H54 (cell line): ENCODE measurements at regions not wholly inside any gene's neighbourhood (a gene's known extent, or its start where the extent isn't known, plus 50 kb on each side); places are given as distances from the start of the nearest gene placed in this dataset.

ENCODE experiments used
- DNase-seq: peaks from one replicate; pipeline ENCODE4 v3.0.0; 2011; ENCODE audit warnings: low spot score, mixed read lengths; ENCODE audit not compliant: insufficient read length
- FAIRE-seq: peaks from 3 replicates; lab custom pipeline; 2011; peaks lifted over from hg19 to GRCh38; lab: Jason Lieb, UNC
- POLR2A ChIP-seq: IDR thresholded peaks from 2 replicates; pipeline ENCODE4 v1.6.1; 2011; ENCODE audit warnings: low read depth, mild to moderate bottlenecking, low read length

DNA sequence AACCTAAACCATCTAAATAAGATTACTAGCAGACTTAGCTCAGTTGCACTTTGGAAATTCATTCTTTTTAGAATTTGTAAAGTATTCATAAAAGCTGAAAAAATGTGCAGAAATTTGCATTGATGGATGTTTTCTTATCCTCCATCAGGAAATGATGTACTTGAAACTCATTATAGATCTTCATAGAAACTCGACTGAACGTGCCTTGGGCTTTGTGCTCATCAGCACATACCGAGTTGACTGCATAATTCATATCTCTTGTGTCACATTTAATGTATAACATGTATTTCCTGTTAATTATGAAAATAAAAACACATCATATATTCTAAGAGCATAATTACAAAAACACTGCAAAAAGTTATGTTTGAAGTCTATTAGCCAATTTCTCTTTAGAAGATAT, 290.9 kb upstream of the NR5A2 start:
- TF ChIP-seq POLR2A = no peak
- FAIRE-seq (no peak), DNase-seq (no peak)

DNA sequence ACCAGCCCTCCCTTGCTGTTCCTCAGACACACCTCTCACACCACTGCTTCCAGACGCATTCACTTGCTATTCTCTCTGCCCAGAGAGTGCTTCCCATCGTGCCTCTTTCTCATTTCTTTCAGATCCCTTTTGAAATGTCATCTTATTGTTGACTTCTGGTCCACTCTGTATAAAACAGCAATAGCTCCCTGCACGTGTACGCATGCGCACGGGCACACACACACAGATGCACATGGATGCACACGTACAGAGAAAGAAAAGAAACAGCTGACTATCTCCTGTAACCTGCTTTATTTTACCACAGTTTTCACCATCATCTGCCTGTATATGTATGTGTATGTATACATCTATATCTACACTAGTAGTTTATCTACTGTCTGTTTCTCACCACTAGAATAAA, 285.9 kb upstream of the NR5A2 start:
- no peak for FAIRE-seq

DNA sequence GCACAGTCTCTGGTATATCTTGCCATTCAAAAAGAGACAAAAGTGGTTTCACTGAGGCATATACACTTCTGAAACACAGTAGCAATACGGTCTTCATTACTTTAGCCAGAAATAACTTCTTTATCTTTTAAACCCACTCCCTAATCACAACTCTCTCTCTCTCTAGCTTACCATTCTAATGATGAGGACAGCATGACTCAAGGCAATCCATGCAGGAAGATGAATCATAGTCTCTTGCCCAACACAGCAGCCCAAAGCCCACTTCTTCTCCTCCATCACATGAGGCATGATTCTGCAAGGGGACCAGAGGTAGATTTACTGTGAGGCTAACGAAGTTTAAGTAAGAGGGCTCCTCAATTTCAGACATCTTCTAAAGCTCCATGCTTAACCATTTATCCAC, 285.0 kb upstream of the NR5A2 start:
- DNase-seq = peak; percentile 42
- FAIRE-seq = peak; percentile 92
- no peak for TF ChIP-seq POLR2A

More for the DNA sequence above, 285.9 kb upstream of the NR5A2 start:
- TF ChIP-seq POLR2A = no peak
- no peak for DNase-seq

DNA sequence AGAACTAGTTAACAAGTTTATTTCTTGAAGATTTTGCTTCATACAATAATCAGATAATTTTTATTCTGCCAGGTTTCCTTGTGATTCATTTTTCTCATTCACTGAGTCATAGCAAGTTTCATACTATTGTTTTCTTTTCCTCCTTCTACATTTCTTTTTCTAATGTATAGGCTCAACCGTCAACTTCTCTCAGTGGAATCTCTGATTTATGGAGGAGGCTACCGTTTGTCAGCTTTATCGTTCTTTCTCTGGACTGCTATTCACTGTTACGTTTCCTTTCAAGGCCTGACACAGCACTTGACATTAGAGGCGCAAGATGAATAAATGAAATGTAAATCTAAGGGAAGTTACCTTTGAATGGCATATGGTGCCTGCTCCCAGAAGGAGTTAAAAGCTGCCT, 284.3 kb upstream of the NR5A2 start:
- TF ChIP-seq POLR2A = no peak
- FAIRE-seq = no peak

DNA sequence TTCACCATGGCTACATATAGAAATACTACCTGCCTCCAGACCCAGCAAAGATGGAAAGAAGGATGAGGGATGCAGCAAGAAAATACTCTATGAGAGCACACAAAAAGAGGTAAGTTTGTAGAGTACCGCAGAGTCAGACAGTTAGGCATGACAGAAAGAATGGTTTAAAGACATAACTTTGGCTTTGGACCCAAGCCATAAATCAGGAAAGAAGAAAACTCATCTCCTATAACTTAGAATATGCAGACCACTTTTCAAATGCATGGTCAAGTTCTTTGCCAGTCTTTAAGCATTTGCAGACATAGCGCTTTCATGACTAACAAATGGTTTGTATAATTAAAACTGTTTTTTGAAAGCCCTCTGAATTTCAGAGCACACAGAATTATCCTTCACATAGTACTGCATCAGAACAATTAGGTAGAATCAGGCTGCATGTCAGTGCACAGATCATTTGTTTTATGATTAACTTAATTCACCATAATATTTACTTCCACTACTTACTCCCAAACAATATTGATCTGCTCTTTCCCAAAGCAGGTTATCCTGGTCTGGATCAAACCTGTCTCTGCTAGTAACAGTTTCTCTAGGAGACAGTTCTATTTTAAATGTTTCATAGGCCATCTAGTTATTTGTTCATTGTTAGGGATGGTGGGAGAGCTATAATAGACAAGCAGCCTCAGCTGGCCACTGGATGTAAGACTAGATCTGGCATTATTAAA, 280.7 kb upstream of the NR5A2 start:
- no peak for TF ChIP-seq POLR2A
- no peak for FAIRE-seq
- DNase-seq = no peak

More for the DNA sequence above, 284.3 kb upstream of the NR5A2 start:
- no peak for DNase-seq

DNA sequence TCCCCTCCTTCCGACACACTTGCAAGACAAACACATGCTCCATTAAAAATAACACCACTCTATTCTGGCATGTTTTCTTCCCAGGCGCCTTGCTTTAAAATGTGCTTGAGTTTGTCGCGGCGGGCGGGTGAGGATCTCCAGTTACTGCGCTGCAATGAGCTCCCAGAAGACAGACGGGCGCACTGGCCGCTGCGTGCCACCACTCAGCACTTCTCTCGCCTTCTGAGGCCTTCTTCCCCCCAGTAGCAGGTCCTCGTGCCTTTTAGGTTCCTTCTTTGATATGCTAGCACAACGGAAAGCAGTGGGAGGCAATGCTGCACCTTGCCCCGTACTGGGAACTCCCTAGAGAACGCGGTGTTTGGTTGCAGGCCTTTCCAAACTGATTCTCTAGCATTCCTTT, 279.5 kb upstream of the NR5A2 start:
- TF ChIP-seq POLR2A = no peak
- DNase-seq (no peak), FAIRE-seq (no peak)

DNA sequence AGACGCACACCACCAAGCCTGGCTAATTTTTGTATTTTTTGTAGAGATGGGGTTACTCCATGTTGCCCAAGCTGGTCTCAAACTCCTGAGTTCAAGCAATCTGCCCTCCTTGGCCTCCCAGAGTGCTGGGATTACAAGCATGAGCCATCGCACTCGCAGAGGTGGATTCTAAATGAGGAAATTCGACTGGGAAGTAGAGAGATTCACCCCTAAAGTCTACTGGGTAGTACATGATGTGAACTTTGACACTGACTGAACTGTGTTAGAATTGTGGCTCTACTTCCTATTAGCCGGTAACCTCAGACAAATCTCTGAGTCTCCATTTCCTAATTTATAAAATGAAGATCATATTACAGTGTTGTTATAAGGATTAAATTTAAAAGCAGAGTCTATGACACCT, 276.0 kb upstream of the NR5A2 start:
- DNase-seq (no peak), FAIRE-seq (no peak)
- TF ChIP-seq POLR2A = no peak

DNA sequence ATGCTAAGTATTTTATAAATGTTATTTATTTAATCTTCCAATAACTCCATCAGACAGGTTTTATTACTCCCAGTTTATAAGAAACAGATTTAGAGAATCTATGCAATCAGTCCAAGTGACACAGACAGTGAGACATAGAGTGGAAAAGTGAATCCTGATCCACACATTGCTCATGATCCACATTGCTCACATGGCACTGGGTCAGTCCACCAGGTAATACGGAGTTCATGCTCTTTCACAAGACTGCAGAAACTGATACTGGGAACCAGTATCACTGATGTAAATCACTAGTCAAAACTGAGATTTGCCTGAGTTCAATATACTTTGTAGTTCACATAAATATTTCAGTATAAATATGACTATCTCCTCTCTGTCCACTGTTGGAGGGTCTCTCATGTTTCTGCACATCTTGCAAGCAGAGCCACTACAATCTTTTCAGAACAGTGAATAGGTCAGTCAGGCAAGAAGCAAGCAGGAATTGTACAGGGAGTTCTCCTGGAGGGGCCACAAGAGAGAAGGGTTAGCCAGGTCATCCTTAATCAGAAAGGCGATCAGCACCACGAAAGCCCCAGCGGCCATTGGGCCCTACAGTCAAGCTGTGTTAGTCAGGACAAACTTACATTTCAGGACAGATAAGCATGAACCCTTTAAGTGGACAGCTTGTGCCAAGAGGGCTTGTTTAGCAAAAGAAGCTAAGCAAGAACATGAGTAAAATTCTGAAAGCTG, 275.4 kb upstream of the NR5A2 start:
- no peak for TF ChIP-seq POLR2A
- no peak for DNase-seq
- no peak for FAIRE-seq

DNA sequence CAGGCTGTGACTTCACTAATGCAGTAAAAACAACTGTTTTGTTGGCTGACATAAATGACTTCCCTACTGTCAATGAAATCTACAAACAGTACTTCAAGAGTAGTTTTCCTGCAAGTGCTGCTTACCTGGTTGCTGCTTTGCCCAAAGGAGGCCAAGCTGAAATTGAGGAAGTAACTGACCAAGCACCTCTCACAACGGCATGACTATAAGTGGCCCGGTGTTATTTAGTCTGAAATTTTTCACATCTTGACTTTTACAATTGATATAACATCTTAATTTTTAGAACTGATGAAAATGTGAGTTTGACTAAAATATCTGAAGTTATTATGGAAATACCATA, 274.9 kb upstream of the NR5A2 start:
- DNase-seq (no peak), FAIRE-seq (no peak)
- TF ChIP-seq POLR2A = no peak

DNA sequence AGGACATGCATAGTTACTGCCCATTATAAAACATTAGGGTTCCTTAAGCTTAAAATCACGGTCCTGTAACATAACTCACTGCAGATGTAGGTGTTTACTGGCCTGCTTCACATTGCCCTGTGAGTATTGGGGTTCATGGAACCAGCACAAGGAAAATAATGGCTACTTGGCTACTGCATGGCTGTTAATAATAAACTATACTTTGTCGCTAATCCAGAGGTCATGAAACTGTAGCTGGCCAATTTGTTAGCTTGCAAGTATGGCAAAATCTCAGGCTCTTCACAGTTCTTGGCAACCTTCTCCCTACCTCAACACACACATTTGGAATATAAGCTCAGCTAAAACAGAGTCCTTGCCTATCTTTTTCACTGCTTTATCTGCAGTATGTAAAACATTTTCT, 274.0 kb upstream of the NR5A2 start:
- TF ChIP-seq POLR2A = no peak
- no peak for FAIRE-seq

DNA sequence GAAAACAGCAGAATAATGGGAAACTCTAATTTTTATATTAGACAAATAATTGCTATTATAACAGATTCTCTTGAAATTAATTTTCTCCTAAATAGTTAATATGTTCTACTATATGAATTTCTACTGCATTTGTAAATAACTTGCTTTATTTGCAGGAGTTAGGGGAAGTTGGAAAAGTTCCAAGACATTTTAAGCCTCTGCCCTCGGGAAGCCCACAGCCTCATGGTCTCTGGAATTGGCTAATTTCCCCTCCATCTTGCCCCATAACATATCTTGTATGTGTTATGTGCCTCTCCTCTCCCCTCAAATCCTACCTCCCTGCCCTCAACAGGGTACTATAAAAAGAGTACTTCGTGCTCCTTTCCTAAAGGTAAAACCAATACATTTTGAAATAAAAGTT, 271.4 kb upstream of the NR5A2 start:
- no peak for FAIRE-seq
- no peak for DNase-seq

More for the DNA sequence above, 274.0 kb upstream of the NR5A2 start:
- no peak for DNase-seq

DNA sequence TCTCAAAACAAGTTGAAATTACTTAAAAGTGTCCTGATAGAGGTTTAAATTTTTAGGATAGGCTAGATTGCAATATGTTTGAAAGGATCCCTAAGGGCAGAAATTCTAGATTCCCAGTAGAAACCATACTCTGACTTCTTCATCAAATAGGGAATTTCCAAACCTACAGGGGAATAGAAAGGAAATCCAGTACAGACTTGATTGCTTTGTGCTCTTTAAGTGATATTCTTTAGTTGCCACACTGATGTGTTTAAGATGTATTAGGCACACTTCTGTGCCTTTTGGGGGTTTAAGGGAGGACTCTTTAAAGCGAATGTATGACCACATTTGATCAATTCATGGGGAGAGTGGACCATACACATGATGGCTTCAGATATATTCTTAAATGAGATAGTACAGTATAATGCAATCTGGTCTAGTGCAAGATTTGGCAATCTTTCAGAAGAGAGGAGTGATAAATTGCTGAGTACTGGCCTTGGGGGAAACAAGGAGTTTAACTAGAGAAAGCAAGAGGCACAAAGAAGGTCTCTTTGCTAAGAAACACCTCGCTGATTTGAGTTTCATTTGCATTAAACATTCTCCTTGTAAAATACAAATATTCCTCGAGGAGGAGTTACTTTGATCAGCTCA, 268.8 kb upstream of the NR5A2 start:
- FAIRE-seq = no peak
- TF ChIP-seq POLR2A = no peak
- DNase-seq = no peak

More for the DNA sequence above, 271.4 kb upstream of the NR5A2 start:
- no peak for TF ChIP-seq POLR2A

DNA sequence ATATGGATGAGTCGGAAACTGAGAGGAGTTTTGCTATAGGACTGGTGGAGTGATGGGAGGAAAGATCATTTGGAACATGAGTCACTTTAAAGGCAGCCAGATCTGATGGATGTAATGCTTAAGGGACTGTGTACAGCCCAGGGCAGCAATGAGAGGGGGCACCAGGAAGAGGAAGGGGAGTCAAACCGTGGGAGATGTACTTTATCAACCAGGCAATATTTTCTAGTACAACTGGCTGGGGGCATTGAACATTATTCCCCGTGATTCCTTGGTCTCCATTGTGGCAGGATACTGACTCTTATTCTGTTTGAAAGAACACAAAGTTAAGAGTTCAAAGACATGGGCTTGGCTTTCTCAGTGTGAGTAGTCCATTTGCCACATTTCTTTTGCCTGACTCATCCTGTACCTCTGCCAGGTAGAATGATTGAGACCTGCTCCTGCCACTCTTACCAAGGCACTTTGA, 268.2 kb upstream of the NR5A2 start:
- DNase-seq = peak; percentile 19
- TF ChIP-seq POLR2A = no peak
- FAIRE-seq = peak; percentile 97

DNA sequence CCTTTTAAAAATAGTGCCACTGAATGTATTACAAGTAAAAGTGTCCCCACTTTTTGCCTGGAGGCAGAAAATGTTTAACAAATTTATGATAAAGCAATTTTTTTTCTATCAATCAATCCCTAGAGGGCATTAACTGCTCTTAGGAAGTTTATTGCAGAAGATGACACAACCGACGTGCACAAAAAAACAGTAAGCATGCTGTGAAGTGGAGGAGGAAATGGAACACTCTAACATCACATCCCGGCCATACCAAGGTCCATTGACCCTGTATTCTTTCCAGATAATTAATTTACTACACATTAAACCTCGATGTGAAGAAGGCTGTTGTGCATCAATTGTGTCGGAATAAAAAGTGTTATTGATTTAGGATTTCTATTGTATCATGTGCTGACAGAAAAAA, 264.9 kb upstream of the NR5A2 start:
- TF ChIP-seq POLR2A = no peak
- DNase-seq = no peak
- peak; percentile 90 for FAIRE-seq
